Keratinocyte (primary cell): ENCODE measurements at regions not wholly inside any gene's neighbourhood (a gene's known extent, or its start where the extent isn't known, plus 50 kb on each side); places are given as distances from the start of the nearest gene placed in this dataset.

Experiments
- DNase-seq: peaks from one replicate; pipeline ENCODE4 v3.0.0-alpha.2; 2011; ENCODE audit warnings: low read depth, missing footprints, low spot score
- FAIRE-seq: peaks from 2 replicates; lab custom pipeline; 2011; peaks lifted over from hg19 to GRCh38; lab: Jason Lieb, UNC
- H2AFZ ChIP-seq: 2 replicates; pipeline ENCODE4 v1.6.0; 2012; ENCODE audit warnings: low read length, control low read depth, inconsistent platforms; ENCODE audit not compliant: control insufficient read depth
- H3K27ac ChIP-seq: 2 replicates; pipeline ENCODE4 v1.5.1; 2011; ENCODE audit warnings: low read length; ENCODE audit not compliant: control insufficient read depth, insufficient read depth
- H3K27me3 ChIP-seq: 3 replicates; pipeline ENCODE4 v1.6.0; 2011; ENCODE audit warnings: low read length; ENCODE audit not compliant: control insufficient read depth, insufficient read depth; ENCODE audit errors: extremely low read depth
- H3K36me3 ChIP-seq, 2 experiments: 2 replicates in 1 of 2; 3 replicates in 1 of 2; pipeline ENCODE4 v1.5.1; 2011; ENCODE audit warnings: low read length in 2 of 2, mild to moderate bottlenecking in 1 of 2; ENCODE audit not compliant: control insufficient read depth in 2 of 2, insufficient read depth in 2 of 2; ENCODE audit errors: extremely low read depth in 1 of 2
- H3K4me1 ChIP-seq: 3 replicates; pipeline ENCODE4 v1.5.1; 2011; ENCODE audit warnings: low read length; ENCODE audit not compliant: control insufficient read depth, insufficient read depth; ENCODE audit errors: extremely low read depth
- H3K4me2 ChIP-seq: 3 replicates; pipeline ENCODE4 v1.6.0; 2011; ENCODE audit warnings: low read depth, low read length; ENCODE audit not compliant: control insufficient read depth, insufficient read depth; ENCODE audit errors: extremely low read depth
- H3K4me3 ChIP-seq, 3 experiments: fragments of 200-600 bp in 1 of 3; sonication (generic) in 1 of 3; 2 replicates in 2 of 3; 3 replicates in 1 of 3; pipeline ENCODE4 v1.5.1; 2011 to 2016; ENCODE audit warnings: low read length in 3 of 3, mild to moderate bottlenecking in 3 of 3, control low read depth in 2 of 3, inconsistent platforms in 1 of 3, low read depth in 1 of 3, mixed read lengths in 1 of 3, mixed run types in 1 of 3, moderate library complexity in 1 of 3; ENCODE audit not compliant: control insufficient read depth in 2 of 3, insufficient read depth in 2 of 3; ENCODE audit errors: extremely low read depth in 1 of 3
- H3K79me2 ChIP-seq: 2 replicates; pipeline ENCODE4 v1.6.0; 2012; ENCODE audit warnings: low read length; ENCODE audit not compliant: control insufficient read depth, insufficient read depth
- H3K9ac ChIP-seq: 3 replicates; pipeline ENCODE4 v1.6.0; 2011; ENCODE audit warnings: low read length; ENCODE audit not compliant: control insufficient read depth, insufficient read depth; ENCODE audit errors: extremely low read depth
- H3K9me1 ChIP-seq: 3 replicates; pipeline ENCODE4 v1.6.0; 2011; ENCODE audit warnings: low read length; ENCODE audit not compliant: control insufficient read depth, insufficient read depth; ENCODE audit errors: extremely low read depth
- H3K9me3 ChIP-seq: 2 replicates; pipeline ENCODE4 v1.5.1; 2012; ENCODE audit warnings: low read depth, low read length; ENCODE audit not compliant: control insufficient read depth
- H4K20me1 ChIP-seq: 3 replicates; pipeline ENCODE4 v1.6.0; 2011; ENCODE audit warnings: low read length; ENCODE audit not compliant: control insufficient read depth, insufficient read depth; ENCODE audit errors: extremely low read depth
- CTCF ChIP-seq, 3 experiments: IDR thresholded peaks in 1 of 3; conservative IDR thresholded peaks in 1 of 3; optimal IDR thresholded peaks in 1 of 3; 2 replicates in 2 of 3; 3 replicates in 1 of 3; pipeline versions ENCODE3 to v1.5.1; 2011; ENCODE audit warnings: low read length in 3 of 3, mild to moderate bottlenecking in 3 of 3, moderate library complexity in 2 of 3, control low read depth in 1 of 3, inconsistent platforms in 1 of 3; ENCODE audit not compliant: insufficient read depth in 2 of 3; ENCODE audit errors: extremely low read depth in 1 of 3
- EZH2 ChIP-seq: IDR thresholded peaks from one replicate; pipeline ENCODE4 v1.6.1; 2012; ENCODE audit warnings: inconsistent platforms, mild to moderate bottlenecking, low read length, moderate library complexity
- dilution Hi-C: fragments of 300-500 bp; cut with MboI; formaldehyde crosslinking; loops from one replicate; pipeline ENCODE4 v1.7.0; 2020; ENCODE audit warnings: low sequenced_read_pairs; ENCODE audit not compliant: extremely low pct_ligation_motif_present

GRCh38 chr1:201605385-201606010, 66.6 kb downstream of the NAV1 start:
- peaks cover 12% of the 10 kb centered on the region for H3K27me3 ChIP-seq
- no peaks in the 10 kb centered on the region for H3K79me2 ChIP-seq
- no peak for DNase-seq
- H3K4me1 ChIP-seq, result no peaks in the 10 kb centered on the region
- dilution Hi-C loops, result no loop called here
- no peaks in the 10 kb centered on the region for H3K36me3 ChIP-seq
- no peaks in the 10 kb centered on the region for H4K20me1 ChIP-seq
- no peak overlapping the region for H3K27ac ChIP-seq
- no peak overlapping the region for H3K9ac ChIP-seq
- TF ChIP-seq CTCF (optimal IDR thresholded peaks at IDR 0.05 in 1 of 3, IDR thresholded peaks at IDR 0.05 in 1 of 3, conservative IDR thresholded peaks at IDR 0.05 in 1 of 3; ENCODE audit: extremely low read depth in 1 of 3, insufficient read depth in 2 of 3, low read length in 3 of 3) (no peak), EZH2 (no peak)
- H3K4me2 ChIP-seq, result no peak overlapping the region
- H3K4me3 ChIP-seq, result no peak overlapping the region
- H3K9me3 ChIP-seq, result no peaks in the 10 kb centered on the region
- no peak overlapping the region for H2AFZ ChIP-seq
- FAIRE-seq, result no peak
- no peaks in the 10 kb centered on the region for H3K9me1 ChIP-seq

- no peaks in the 10 kb centered on the region for H3K36me3 ChIP-seq
- H3K9me3 ChIP-seq, result no peaks in the 10 kb centered on the region
- no peaks in the 10 kb centered on the region for H4K20me1 ChIP-seq
- TF ChIP-seq EZH2, result no peak
- no peak for TF ChIP-seq CTCF (optimal IDR thresholded peaks at IDR 0.05 in 1 of 3, IDR thresholded peaks at IDR 0.05 in 1 of 3, conservative IDR thresholded peaks at IDR 0.05 in 1 of 3; ENCODE audit: extremely low read depth in 1 of 3, insufficient read depth in 2 of 3, low read length in 3 of 3)
- no peak overlapping the region for H2AFZ ChIP-seq
- H3K4me2 ChIP-seq, result no peak overlapping the region
- H3K4me1 ChIP-seq, result no peaks in the 10 kb centered on the region
- no peaks in the 10 kb centered on the region for H3K79me2 ChIP-seq
- H3K9me1 ChIP-seq, result no peaks in the 10 kb centered on the region
- dilution Hi-C loops, result no loop called here
- FAIRE-seq (no peak), DNase-seq (no peak)
- no peak overlapping the region for H3K9ac ChIP-seq
- H3K27me3 ChIP-seq, result peaks cover 11% of the 10 kb centered on the region
- no peak overlapping the region for H3K27ac ChIP-seq
- H3K4me3 ChIP-seq, result no peak overlapping the region
These were observed 67.2 kb downstream of the NAV1 start for GRCh38 chr1:201606096-201606495.
